ENCODE measurements at regions not wholly inside any gene's neighbourhood (a gene's known extent, or its start where the extent isn't known, plus 50 kb on each side); places are given as distances from the start of the nearest gene placed in this dataset.
"Not testable (repeated sequence)": the region's sequence is repeated elsewhere in the genome, so short reads cannot be mapped to it uniquely, and the experiment has no call there.

DNA sequence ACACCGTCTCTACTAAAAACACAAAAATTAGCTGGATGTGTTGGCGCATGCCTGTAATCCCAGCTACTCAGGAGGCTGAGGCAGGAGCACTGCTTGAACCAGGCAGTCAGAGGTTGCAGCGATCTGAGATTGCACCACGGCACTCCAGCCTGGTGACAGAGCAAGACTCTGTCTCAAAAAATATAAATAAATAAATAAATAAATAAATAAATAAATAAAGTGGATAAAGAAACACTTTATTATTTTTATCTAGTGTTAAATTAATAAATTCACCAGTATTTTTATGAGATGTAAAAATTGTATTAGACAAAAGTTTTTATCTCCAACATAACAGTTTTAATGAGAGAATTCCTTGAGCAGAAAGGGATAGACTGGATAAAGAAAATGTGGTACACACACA lies 839.3 kb downstream of the DIAPH3 start:
- TF ChIP-seq, protein P1, sequence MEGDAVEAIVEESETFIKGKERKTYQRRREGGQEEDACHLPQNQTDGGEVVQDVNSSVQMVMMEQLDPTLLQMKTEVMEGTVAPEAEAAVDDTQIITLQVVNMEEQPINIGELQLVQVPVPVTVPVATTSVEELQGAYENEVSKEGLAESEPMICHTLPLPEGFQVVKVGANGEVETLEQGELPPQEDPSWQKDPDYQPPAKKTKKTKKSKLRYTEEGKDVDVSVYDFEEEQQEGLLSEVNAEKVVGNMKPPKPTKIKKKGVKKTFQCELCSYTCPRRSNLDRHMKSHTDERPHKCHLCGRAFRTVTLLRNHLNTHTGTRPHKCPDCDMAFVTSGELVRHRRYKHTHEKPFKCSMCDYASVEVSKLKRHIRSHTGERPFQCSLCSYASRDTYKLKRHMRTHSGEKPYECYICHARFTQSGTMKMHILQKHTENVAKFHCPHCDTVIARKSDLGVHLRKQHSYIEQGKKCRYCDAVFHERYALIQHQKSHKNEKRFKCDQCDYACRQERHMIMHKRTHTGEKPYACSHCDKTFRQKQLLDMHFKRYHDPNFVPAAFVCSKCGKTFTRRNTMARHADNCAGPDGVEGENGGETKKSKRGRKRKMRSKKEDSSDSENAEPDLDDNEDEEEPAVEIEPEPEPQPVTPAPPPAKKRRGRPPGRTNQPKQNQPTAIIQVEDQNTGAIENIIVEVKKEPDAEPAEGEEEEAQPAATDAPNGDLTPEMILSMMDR (conservative IDR thresholded peaks at IDR 0.05; ENCODE audit: low read length), result not testable (repeated sequence)
- TF ChIP-seq EZH2phosphoT487 (IDR thresholded peaks at IDR 0.05; ENCODE audit: borderline replicate concordance), result not testable (repeated sequence)
